Activated CD4-positive, alpha-beta T cell treated with anti-CD3 and anti-CD28 coated beads, Interleukin-2, Interleukin-4, amounts not matched to agents 100 ng/mL and 50 ng/mL, durations not matched to agents 16 hours and 8 hours (primary cell): ENCODE measurements at regions not wholly inside any gene's neighbourhood (a gene's known extent, or its start where the extent isn't known, plus 50 kb on each side); places are given as distances from the start of the nearest gene placed in this dataset.
"Not testable (repeated sequence)": the region's sequence is repeated elsewhere in the genome, so short reads cannot be mapped to it uniquely, and the experiment has no call there.

Experiments used
- DNase-seq: peaks from one replicate; pipeline ENCODE4 v3.0.0-alpha.2; 2020; ENCODE audit warnings: low spot score

GRCh38 chr17:43315858-43316521 is 82.2 kb upstream of the RNU2-1 start:
- DNase-seq: no peak

GRCh38 chr17:43315369-43315768 is 81.6 kb upstream of the RNU2-1 start:
- DNase-seq: no peak

DNA sequence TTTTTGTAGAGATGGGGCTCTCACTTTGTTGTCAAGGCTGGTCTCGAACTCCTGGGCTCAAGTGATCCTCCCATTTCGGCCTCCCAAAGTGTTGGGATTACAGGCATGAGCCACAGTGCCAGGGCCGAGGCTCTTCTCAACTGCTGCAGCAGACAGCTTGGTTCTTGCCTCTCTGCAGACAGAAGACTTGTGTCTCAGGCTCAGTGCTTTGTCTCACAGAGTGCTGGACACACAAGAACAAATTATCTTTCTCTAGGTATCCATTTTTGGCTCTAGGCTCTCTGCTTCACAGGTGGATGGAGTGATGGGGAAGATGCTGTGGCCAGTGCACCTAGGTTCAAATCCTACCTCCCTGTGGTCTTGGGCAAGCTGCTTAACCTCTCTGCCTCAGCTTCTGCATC is 80.8 kb upstream of the RNU2-1 start:
- no peak for DNase-seq

GRCh38 chr17:43312011-43312410 is 78.2 kb upstream of the RNU2-1 start:
- DNase-seq: no peak

DNA sequence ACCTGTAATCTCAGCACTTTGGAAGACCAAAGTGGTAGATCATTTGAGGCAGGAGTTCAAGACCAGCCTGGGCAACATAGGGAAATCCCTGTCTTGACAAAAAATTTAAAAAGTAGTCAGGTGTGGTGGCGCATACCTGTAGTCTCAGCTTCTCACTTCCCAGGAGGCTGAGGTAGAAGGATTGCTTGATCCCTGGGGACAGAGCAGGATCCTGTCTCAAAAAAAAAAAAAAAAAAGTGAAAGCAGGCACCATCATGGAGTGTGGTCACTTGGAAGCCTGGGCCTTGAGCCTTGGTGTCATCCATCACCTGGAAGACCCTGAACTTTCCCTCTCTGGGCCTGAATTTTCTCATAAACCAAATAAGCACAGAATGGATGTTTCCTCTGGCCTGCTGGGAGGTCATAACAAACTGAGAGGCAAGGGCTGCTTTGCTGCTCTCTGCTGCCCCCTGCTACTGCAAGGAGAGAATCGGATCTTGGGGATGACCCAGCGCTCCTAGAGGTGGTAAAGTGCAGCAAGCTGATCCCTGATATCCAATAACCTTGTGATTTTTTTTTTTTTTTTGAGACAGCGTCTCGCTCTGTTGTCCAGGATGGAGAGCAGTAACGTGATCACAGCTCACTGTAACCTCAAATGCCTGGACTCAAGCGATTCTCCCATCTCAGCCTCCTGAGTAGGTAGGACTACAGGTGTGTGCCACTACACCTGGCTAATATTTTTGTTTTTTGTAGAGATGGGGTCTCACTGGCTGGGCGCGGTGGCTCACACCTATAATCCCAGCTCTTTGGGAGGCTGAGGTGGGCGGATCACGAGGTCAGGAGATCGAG is 75.9 kb upstream of the RNU2-1 start:
- no peak for DNase-seq

DNA sequence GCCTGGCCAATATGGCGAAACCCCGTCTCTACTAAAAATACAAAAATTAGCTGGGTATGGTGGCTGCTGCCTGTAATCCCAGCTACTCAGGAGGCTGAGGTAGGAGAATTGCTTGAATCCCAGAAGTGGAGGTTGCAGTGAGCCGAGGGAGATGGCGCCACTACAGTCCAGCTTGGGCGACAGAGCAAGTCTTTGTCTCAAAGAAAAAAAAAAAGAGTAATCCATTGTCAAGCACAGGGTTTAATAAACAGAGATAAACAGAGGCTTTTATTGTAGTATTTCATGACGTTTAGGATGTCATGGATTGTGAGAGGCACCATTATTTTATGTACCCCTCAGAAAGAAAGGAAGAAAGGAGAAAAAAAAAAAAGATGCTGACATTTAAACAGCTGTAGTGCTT is 75.2 kb upstream of the RNU2-1 start:
- no peak for DNase-seq

- DNase-seq: not testable (repeated sequence)
These were observed 71.0 kb upstream of the RNU2-1 start for GRCh38 chr17:43304792-43305191.

DNA sequence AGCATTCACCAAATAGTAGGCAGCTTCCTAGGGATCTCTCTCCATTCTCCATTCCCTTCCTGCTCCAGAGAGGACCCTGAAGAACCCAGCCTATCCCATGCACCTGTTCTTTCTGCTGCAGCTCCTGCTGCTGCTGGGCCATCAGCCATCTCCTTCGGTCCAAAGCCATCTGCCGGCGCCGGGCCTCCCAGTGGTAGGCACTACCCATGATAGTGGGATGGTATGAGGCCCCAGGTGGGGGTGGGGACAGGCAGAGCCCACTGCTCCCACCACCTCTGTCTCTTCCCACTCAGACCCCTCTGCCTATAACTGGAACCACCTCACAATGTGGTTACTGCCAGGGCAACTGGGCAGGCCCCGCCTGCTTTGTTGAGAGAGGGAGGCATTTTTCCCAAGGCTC is 69.3 kb upstream of the RNU2-1 start:
- not testable (repeated sequence) for DNase-seq

DNA sequence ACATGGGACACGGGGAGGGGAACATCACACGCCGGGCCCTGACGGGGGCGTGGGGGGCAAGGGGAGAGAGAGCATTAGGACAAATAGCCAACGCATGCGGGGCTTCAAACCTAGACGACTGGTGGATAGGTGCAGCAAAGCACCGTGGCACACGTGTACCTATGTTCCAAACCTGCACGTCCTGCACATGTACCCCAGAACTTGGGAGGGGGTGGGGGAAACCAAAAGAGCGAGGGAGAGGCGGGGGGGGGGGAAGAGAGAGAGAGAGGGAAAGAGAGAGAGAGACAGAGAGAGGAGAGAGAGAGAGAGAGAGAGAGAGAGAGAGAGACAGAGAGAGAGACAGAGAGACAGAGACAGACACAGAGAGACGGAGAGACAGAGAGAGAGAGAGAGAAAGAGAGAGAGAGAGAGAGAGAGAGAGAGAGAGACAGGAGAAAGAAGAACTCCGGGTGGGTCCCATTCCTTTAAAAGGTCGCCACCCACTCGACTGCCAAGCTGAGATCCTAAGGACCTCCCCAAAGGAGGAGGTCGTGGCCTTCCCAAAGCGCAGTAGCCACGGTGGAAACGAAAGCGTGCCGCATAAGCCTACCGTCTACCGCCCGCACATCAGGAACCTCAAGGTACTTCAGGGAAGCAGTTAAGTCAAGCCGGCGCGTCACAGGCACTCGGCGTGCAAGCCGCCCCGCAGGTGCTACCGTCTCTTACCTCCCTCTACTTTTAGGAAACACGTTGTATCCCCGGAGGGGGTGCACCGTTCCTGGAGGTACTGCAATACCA is 65.7 kb upstream of the RNU2-1 start:
- not testable (repeated sequence) for DNase-seq

DNA sequence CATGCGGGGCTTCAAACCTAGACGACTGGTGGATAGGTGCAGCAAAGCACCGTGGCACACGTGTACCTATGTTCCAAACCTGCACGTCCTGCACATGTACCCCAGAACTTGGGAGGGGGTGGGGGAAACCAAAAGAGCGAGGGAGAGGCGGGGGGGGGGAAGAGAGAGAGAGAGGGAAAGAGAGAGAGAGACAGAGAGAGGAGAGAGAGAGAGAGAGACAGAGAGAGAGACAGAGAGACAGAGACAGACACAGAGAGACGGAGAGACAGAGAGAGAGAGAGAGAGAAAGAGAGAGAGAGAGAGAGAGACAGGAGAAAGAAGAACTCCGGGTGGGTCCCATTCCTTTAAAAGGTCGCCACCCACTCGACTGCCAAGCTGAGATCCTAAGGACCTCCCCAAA is 55.9 kb upstream of the RNU2-1 start:
- DNase-seq: not testable (repeated sequence)

DNA sequence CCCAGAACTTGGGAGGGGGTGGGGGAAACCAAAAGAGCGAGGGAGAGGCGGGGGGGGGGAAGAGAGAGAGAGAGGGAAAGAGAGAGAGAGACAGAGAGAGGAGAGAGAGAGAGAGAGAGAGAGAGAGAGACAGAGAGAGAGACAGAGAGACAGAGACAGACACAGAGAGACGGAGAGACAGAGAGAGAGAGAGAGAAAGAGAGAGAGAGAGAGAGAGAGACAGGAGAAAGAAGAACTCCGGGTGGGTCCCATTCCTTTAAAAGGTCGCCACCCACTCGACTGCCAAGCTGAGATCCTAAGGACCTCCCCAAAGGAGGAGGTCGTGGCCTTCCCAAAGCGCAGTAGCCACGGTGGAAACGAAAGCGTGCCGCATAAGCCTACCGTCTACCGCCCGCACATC is 49.8 kb upstream of the RNU2-1 start:
- DNase-seq: not testable (repeated sequence)
